ENCODE measurements at regions not wholly inside any gene's neighbourhood (a gene's known extent, or its start where the extent isn't known, plus 50 kb on each side); places are given as distances from the start of the nearest gene placed in this dataset.

DNA sequence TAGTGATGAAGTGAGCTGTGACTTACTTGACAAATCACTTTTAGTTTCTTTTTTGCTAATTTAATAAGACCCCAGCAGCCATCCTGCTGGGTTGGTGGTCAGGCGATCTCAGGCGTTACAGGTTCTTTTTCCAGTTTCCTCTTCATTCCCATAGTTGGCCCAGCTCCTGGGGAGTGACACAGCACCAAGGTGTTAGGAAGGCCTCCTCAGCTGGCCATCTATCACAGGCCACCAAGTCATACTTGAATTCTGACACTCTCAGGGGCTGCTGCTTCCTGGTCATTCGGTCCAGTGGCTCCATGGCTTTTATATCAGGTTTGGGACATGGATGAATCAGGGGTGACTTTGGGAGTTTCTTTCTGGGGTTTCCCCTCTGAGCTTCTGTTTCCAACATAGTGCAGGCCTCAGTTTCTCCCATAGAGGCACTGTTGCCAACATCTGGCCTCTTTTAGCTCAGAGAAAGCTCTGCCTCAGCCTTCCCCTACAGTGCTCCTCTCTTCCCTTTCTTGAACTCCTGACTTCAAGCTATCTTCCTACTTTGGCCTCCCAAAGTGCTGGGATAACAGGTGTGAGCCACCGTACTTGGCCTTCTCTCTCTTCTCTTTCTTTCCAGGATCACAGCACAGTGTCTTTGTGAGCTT lies 211.8 kb downstream of the NR2F2 start:
- no peak overlapping the region for H3K4me3 ChIP-seq (ENCODE audit: severe bottlenecking)
- no peak for DNase-seq (ENCODE audit: low spot score)
- TF ChIP-seq, protein P1, sequence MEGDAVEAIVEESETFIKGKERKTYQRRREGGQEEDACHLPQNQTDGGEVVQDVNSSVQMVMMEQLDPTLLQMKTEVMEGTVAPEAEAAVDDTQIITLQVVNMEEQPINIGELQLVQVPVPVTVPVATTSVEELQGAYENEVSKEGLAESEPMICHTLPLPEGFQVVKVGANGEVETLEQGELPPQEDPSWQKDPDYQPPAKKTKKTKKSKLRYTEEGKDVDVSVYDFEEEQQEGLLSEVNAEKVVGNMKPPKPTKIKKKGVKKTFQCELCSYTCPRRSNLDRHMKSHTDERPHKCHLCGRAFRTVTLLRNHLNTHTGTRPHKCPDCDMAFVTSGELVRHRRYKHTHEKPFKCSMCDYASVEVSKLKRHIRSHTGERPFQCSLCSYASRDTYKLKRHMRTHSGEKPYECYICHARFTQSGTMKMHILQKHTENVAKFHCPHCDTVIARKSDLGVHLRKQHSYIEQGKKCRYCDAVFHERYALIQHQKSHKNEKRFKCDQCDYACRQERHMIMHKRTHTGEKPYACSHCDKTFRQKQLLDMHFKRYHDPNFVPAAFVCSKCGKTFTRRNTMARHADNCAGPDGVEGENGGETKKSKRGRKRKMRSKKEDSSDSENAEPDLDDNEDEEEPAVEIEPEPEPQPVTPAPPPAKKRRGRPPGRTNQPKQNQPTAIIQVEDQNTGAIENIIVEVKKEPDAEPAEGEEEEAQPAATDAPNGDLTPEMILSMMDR (IDR thresholded peaks at IDR 0.05; ENCODE audit: poor library complexity, severe bottlenecking) = no peak
- H3K36me3 ChIP-seq (ENCODE audit: low read depth) = no peaks in the 10 kb centered on the region
- H3K27ac ChIP-seq (ENCODE audit: poor library complexity, severe bottlenecking) = no peak overlapping the region
- H3K9me3 ChIP-seq (ENCODE audit: severe bottlenecking) = no peaks in the 10 kb centered on the region
- H3K27me3 ChIP-seq (ENCODE audit: insufficient read depth, poor library complexity, severe bottlenecking) = peaks cover 33% of the 10 kb centered on the region
- H3K4me1 ChIP-seq (ENCODE audit: insufficient read depth, poor library complexity, severe bottlenecking) = no peaks in the 10 kb centered on the region
- no peak for ATAC-seq (ENCODE audit: low read depth)

DNA sequence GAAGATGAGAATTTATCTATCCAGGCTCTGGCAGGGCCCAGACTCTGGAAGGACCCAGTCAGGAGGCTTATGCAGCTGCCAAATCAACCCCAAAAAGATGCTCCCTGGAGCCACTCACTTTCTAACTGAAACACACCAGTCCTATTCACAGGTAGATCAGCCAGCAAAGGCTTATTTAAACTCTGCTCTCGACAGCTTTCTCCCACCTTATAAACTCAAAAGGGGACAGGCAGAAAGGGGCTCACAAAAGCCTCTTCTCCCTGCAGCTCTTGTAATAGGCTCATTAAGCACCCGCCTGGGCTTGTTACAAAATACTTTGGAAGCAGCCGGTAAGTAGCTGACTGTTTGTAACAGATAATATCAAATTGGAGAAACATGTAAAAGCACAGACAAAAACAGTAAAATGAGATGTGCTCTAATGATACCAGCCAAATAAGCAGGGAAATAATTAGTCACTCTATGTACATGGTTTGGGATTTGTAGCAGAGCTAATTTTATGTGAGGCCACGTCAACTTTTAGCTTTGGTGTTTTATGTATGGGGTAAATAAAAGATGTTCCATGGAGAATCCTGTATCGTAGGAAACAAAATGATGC lies 213.8 kb downstream of the NR2F2 start:
- Histone ChIP-seq H3K27ac (ENCODE audit: poor library complexity, severe bottlenecking) (no peak overlapping the region), H3K27me3 (ENCODE audit: insufficient read depth, poor library complexity, severe bottlenecking) (peaks cover 26% of the 10 kb centered on the region), H3K36me3 (ENCODE audit: low read depth) (no peaks in the 10 kb centered on the region), H3K4me3 (ENCODE audit: severe bottlenecking) (no peak overlapping the region), H3K4me1 (ENCODE audit: insufficient read depth, poor library complexity, severe bottlenecking) (no peaks in the 10 kb centered on the region), H3K9me3 (ENCODE audit: severe bottlenecking) (no peaks in the 10 kb centered on the region)
- TF ChIP-seq, protein P1 (IDR thresholded peaks at IDR 0.05; ENCODE audit: poor library complexity, severe bottlenecking) = no peak
- ATAC-seq (ENCODE audit: low read depth) = no peak
- no peak for DNase-seq (ENCODE audit: low spot score)

DNA sequence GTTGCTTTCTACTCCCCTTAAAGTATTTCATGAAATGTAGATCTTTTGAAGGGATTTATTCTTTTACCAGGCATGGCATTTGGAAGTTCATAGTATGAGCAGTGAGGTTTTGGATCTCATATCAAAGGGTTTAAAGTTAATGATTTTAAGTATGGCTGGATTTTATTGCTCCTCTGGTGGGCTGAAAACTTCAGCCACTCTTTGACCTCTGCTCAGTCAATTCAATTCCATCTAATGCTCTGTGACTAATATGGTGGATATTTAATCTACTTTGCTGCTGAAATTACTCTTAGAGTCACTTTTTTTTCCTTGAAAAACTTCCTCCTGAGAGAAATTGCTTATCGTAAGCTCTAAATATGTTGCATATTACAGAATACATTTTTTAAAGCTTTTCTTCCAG lies 218.6 kb downstream of the NR2F2 start:
- Histone ChIP-seq H3K4me3 (ENCODE audit: severe bottlenecking) (no peak overlapping the region), H3K4me1 (ENCODE audit: insufficient read depth, poor library complexity, severe bottlenecking) (no peaks in the 10 kb centered on the region), H3K27ac (ENCODE audit: poor library complexity, severe bottlenecking) (no peak overlapping the region), H3K36me3 (ENCODE audit: low read depth) (no peaks in the 10 kb centered on the region), H3K9me3 (ENCODE audit: severe bottlenecking) (no peaks in the 10 kb centered on the region), H3K27me3 (ENCODE audit: insufficient read depth, poor library complexity, severe bottlenecking) (peaks cover 41% of the 10 kb centered on the region)
- TF ChIP-seq, protein P1 (IDR thresholded peaks at IDR 0.05; ENCODE audit: poor library complexity, severe bottlenecking) = no peak
- ATAC-seq (ENCODE audit: low read depth) (no peak), DNase-seq (ENCODE audit: low spot score) (no peak)

DNA sequence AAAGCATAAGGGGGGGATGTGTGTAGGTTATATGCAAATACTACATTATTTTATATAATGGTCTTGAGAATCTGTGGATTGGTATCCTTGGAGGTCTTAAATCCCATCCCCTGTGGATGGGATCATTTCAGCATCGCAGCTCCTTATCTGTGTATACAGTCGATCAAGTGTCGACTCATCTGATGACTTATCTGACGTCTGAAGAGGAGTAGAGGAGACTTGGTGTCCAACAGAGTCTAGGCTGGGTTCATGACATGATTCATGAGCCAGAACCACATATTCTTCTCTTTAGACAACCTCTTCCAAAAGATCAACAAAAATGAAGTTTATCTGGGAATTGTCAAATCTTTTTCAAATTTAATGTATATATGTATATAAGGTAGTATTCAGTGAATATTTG lies 220.7 kb downstream of the NR2F2 start:
- ATAC-seq (ENCODE audit: low read depth) = 0 out of 3 replicates have a peak, but pooled peaks have one; percentile 30

More for the DNA sequence above, 220.7 kb downstream of the NR2F2 start:
- no peaks in the 10 kb centered on the region for H3K36me3 ChIP-seq (ENCODE audit: low read depth)
- H3K4me1 ChIP-seq (ENCODE audit: insufficient read depth, poor library complexity, severe bottlenecking) = no peaks in the 10 kb centered on the region
- no peak overlapping the region for H3K4me3 ChIP-seq (ENCODE audit: severe bottlenecking)
- TF ChIP-seq, protein P1 (IDR thresholded peaks at IDR 0.05; ENCODE audit: poor library complexity, severe bottlenecking) = no peak
- no peak overlapping the region for H3K27ac ChIP-seq (ENCODE audit: poor library complexity, severe bottlenecking)
- H3K9me3 ChIP-seq (ENCODE audit: severe bottlenecking) = no peaks in the 10 kb centered on the region
- peaks cover 38% of the 10 kb centered on the region for H3K27me3 ChIP-seq (ENCODE audit: insufficient read depth, poor library complexity, severe bottlenecking)
- no peak for DNase-seq (ENCODE audit: low spot score)
